ENCODE measurements at regions not wholly inside any gene's neighbourhood (a gene's known extent, or its start where the extent isn't known, plus 50 kb on each side); places are given as distances from the start of the nearest gene placed in this dataset.

- TF ChIP-seq KDM1A (IDR thresholded peaks at IDR 0.05; ENCODE audit: low read depth), result no peak
- no peak for TF ChIP-seq RNF2 (IDR thresholded peaks at IDR 0.05; ENCODE audit: borderline replicate concordance, low read depth)
- no peak for TF ChIP-seq PHF8 (IDR thresholded peaks at IDR 0.05; ENCODE audit: borderline replicate concordance, low read depth)
- no peak for TF ChIP-seq RCOR1 (IDR thresholded peaks at IDR 0.05; ENCODE audit: low read depth, low read length)
- no peak for TF ChIP-seq JUNB (IDR thresholded peaks at IDR 0.05)
- no peak for TF ChIP-seq ESRRA (IDR thresholded peaks at IDR 0.05; ENCODE audit: borderline replicate concordance, low read length)
- no peak for TF ChIP-seq CTCF (IDR thresholded peaks at IDR 0.05)
- no peak for TF ChIP-seq TFCP2L1 (CRISPR knock-in tag; IDR thresholded peaks at IDR 0.05)
- TF ChIP-seq HOXA7 (CRISPR knock-in tag; IDR thresholded peaks at IDR 0.05), result no peak
- no peak for TF ChIP-seq USF2 (IDR thresholded peaks at IDR 0.05)
- no peak for TF ChIP-seq POLR2A (IDR thresholded peaks at IDR 0.05; ENCODE audit: low read length)
Observed at GRCh38 chr9:115671963-115672305, 481.7 kb upstream of the PAPPA start.
